ENCODE measurements at regions not wholly inside any gene's neighbourhood (a gene's known extent, or its start where the extent isn't known, plus 50 kb on each side); places are given as distances from the start of the nearest gene placed in this dataset.

DNA sequence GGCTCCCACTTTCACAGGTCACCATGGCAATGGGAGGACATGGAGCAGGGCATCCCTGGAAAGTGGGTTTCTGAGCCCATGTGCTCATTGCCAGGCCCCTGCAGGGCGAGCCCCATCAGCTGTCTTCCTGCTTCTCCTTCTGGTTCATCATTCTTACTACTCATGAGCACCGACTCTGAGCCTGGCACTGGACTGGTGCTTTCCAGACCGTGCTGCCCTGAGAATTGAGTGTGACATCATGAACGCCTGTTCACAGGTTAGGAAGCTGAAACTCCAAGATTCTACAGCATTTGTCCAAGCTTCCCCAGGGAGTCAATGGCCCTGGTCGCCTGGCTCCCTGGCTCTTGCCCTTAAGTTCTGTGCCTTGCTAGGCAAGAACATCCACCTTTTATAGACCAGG is 210.4 kb upstream of the ZNF536 start:
- POLR2A ChIA-PET (ENCODE audit: low non-redundant PET) = no interaction called here
- no peaks in the 10 kb centered on the region for H3K27me3 ChIP-seq (replicated peaks; ENCODE audit: insufficient read depth, low read depth, low read length, poor library complexity)
- TF ChIP-seq CTCF (conservative IDR thresholded peaks at IDR 0.05; ENCODE audit: low read depth, low read length) = no peak
- TF ChIP-seq EZH2 (IDR thresholded peaks at IDR 0.05; ENCODE audit: borderline replicate concordance, low read depth, low read length, poor library complexity, severe bottlenecking) = no peak
- H3K4me1 ChIP-seq (ENCODE audit: insufficient read depth, low read length, poor library complexity, severe bottlenecking) = no peaks in the 10 kb centered on the region
- no peak for DNase-seq (ENCODE audit: low spot score)
- intact Hi-C loops (cut with micrococcal nuclease; ENCODE audit: unreplicated experiment) = no loop called here
- CTCF ChIA-PET = no interaction called here
- no peak overlapping the region for H3K27ac ChIP-seq (ENCODE audit: low read depth, low read length, poor library complexity, severe bottlenecking)
- H3K9me3 ChIP-seq (ENCODE audit: low read depth, low read length, poor library complexity, severe bottlenecking) = no peaks in the 10 kb centered on the region
- no peak overlapping the region for H3K4me3 ChIP-seq (ENCODE audit: low read depth, low read length, poor library complexity, severe bottlenecking)
- BruUV-seq (replicated peaks) = no TSS peak
- no peaks in the 10 kb centered on the region for H3K36me3 ChIP-seq (ENCODE audit: insufficient read depth, low read length, poor library complexity, severe bottlenecking)

GRCh38 chr19:30162718-30163117 is 209.5 kb upstream of the ZNF536 start:
- no peaks in the 10 kb centered on the region for H3K9me3 ChIP-seq (ENCODE audit: low read depth, low read length, poor library complexity, severe bottlenecking)
- H3K27me3 ChIP-seq (replicated peaks; ENCODE audit: insufficient read depth, low read depth, low read length, poor library complexity) = no peaks in the 10 kb centered on the region
- no peak overlapping the region for H3K4me3 ChIP-seq (ENCODE audit: low read depth, low read length, poor library complexity, severe bottlenecking)
- DNase-seq (ENCODE audit: low spot score) = no peak
- BruUV-seq (replicated peaks) = no TSS peak
- CTCF ChIA-PET = no interaction called here
- TF ChIP-seq CTCF (conservative IDR thresholded peaks at IDR 0.05; ENCODE audit: low read depth, low read length) (no peak), EZH2 (IDR thresholded peaks at IDR 0.05; ENCODE audit: borderline replicate concordance, low read depth, low read length, poor library complexity, severe bottlenecking) (no peak)
- H3K4me1 ChIP-seq (ENCODE audit: insufficient read depth, low read length, poor library complexity, severe bottlenecking) = no peaks in the 10 kb centered on the region
- intact Hi-C loops (cut with micrococcal nuclease; ENCODE audit: unreplicated experiment) = no loop called here
- H3K27ac ChIP-seq (ENCODE audit: low read depth, low read length, poor library complexity, severe bottlenecking) = no peak overlapping the region
- no peaks in the 10 kb centered on the region for H3K36me3 ChIP-seq (ENCODE audit: insufficient read depth, low read length, poor library complexity, severe bottlenecking)
- POLR2A ChIA-PET (ENCODE audit: low non-redundant PET) = no interaction called here

DNA sequence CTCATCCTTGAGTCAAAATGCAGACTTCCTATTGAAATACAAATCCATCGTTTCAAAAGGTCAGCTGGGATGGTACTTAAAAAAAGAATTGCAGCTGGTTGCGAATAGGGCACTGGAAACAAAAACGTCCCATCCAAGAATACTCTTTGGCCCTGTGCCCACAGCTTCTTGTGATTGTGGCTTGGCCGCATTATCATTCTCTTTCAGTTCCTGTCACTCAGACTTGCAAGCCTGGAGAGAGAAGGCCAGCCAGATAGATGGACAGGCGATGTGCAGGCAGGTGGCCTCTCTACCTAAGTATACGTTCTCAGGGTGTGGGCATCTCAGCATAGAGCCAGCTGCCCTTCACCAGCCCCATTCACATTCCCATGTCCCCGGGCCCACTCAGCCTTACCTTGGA is 208.5 kb upstream of the ZNF536 start:
- CTCF ChIA-PET = no interaction called here
- no TSS peak for BruUV-seq (replicated peaks)
- no peak overlapping the region for H3K4me3 ChIP-seq (ENCODE audit: low read depth, low read length, poor library complexity, severe bottlenecking)
- no peak for DNase-seq (ENCODE audit: low spot score)
- no peaks in the 10 kb centered on the region for H3K36me3 ChIP-seq (ENCODE audit: insufficient read depth, low read length, poor library complexity, severe bottlenecking)
- intact Hi-C loops (cut with micrococcal nuclease; ENCODE audit: unreplicated experiment) = no loop called here
- TF ChIP-seq CTCF (conservative IDR thresholded peaks at IDR 0.05; ENCODE audit: low read depth, low read length) (no peak), EZH2 (IDR thresholded peaks at IDR 0.05; ENCODE audit: borderline replicate concordance, low read depth, low read length, poor library complexity, severe bottlenecking) (no peak)
- H3K9me3 ChIP-seq (ENCODE audit: low read depth, low read length, poor library complexity, severe bottlenecking) = no peaks in the 10 kb centered on the region
- no peaks in the 10 kb centered on the region for H3K27me3 ChIP-seq (replicated peaks; ENCODE audit: insufficient read depth, low read depth, low read length, poor library complexity)
- H3K4me1 ChIP-seq (ENCODE audit: insufficient read depth, low read length, poor library complexity, severe bottlenecking) = no peaks in the 10 kb centered on the region
- H3K27ac ChIP-seq (ENCODE audit: low read depth, low read length, poor library complexity, severe bottlenecking) = no peak overlapping the region
- POLR2A ChIA-PET (ENCODE audit: low non-redundant PET) = no interaction called here
